ENCODE measurements at regions not wholly inside any gene's neighbourhood (a gene's known extent, or its start where the extent isn't known, plus 50 kb on each side); places are given as distances from the start of the nearest gene placed in this dataset.

DNA sequence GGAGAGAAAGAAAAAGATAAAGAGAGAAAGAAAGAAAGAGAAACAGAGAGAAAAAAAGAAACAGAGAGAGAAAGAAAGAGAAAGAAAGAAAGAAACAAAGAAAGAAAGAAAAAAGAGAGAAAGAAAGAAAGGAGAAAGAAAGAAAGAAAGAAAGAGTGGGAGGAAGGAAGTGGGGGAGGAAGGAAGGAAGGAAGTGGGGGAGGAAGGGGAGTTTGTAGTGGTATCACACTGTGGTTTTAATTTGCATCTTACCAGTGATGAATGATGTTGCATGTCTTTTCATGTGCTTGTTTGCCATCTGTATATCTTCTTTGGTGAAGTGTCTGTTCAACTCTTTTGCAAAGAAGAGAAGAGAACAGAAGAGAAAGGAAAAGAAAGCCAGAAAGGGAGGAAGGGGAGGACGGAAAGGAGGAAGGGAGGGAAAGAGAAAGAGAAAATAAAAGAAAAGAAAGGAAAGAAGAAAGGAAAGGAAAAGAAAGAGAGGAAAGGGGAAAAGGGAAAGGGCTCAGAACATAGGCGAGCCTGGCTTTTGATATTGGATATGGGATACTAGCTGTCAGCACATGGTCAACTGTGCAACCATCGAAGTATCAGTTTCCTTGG, 79.2 kb upstream of the FRMD4A start:
- TF ChIP-seq, protein P1, sequence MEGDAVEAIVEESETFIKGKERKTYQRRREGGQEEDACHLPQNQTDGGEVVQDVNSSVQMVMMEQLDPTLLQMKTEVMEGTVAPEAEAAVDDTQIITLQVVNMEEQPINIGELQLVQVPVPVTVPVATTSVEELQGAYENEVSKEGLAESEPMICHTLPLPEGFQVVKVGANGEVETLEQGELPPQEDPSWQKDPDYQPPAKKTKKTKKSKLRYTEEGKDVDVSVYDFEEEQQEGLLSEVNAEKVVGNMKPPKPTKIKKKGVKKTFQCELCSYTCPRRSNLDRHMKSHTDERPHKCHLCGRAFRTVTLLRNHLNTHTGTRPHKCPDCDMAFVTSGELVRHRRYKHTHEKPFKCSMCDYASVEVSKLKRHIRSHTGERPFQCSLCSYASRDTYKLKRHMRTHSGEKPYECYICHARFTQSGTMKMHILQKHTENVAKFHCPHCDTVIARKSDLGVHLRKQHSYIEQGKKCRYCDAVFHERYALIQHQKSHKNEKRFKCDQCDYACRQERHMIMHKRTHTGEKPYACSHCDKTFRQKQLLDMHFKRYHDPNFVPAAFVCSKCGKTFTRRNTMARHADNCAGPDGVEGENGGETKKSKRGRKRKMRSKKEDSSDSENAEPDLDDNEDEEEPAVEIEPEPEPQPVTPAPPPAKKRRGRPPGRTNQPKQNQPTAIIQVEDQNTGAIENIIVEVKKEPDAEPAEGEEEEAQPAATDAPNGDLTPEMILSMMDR (IDR thresholded peaks at IDR 0.05; ENCODE audit: low read depth, low read length), result no peak
- no peak for DNase-seq (ENCODE audit: low read depth in 1 of 2, low spot score in 1 of 2)
- no peaks in the 10 kb centered on the region for H3K27me3 ChIP-seq
- no peaks in the 10 kb centered on the region for H3K4me1 ChIP-seq (ENCODE audit: low read depth)
- H3K4me3 ChIP-seq, result no peak overlapping the region
- H3K27ac ChIP-seq, result no peak overlapping the region
- no peaks in the 10 kb centered on the region for H3K9me3 ChIP-seq (ENCODE audit: low read depth)
- no peaks in the 10 kb centered on the region for H3K36me3 ChIP-seq

GRCh38 chr10:14409247-14409646, 78.5 kb upstream of the FRMD4A start:
- no peak overlapping the region for H3K27ac ChIP-seq
- no peaks in the 10 kb centered on the region for H3K27me3 ChIP-seq
- H3K9me3 ChIP-seq (ENCODE audit: low read depth), result no peaks in the 10 kb centered on the region
- no peaks in the 10 kb centered on the region for H3K4me1 ChIP-seq (ENCODE audit: low read depth)
- H3K36me3 ChIP-seq, result no peaks in the 10 kb centered on the region
- TF ChIP-seq, protein P1 (IDR thresholded peaks at IDR 0.05; ENCODE audit: low read depth, low read length), result no peak
- H3K4me3 ChIP-seq, result no peak overlapping the region
- DNase-seq (ENCODE audit: low read depth in 1 of 2, low spot score in 1 of 2), result no peak

- no peak overlapping the region for H3K4me3 ChIP-seq
- DNase-seq (ENCODE audit: low read depth in 1 of 2, low spot score in 1 of 2), result no peak
- no peaks in the 10 kb centered on the region for H3K36me3 ChIP-seq
- H3K4me1 ChIP-seq (ENCODE audit: low read depth), result no peaks in the 10 kb centered on the region
- TF ChIP-seq, protein P1 (IDR thresholded peaks at IDR 0.05; ENCODE audit: low read depth, low read length), result no peak
- no peak overlapping the region for H3K27ac ChIP-seq
- no peaks in the 10 kb centered on the region for H3K9me3 ChIP-seq (ENCODE audit: low read depth)
- H3K27me3 ChIP-seq, result no peaks in the 10 kb centered on the region
Observed at GRCh38 chr10:14408139-14408538, 77.4 kb upstream of the FRMD4A start.

DNA sequence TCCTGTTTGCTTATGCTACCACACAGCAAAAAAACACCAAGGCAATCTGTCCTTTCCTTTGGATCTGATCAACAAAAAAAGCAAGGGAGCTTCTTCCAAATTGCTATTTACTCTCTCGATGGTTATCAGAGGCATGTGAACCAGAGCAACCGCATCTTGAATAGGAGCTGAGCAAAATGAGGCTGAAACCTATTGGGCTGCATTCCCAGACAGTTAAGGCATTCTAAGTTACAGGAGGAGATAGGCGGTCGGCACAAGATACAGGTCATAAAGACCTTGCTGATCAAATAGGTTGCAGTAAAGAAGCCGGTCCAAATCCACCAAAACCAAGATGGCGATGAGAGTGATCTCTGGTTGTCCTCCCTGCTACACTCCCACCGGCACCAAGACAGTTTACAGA, 76.8 kb upstream of the FRMD4A start:
- Histone ChIP-seq H3K4me1 (ENCODE audit: low read depth) (no peaks in the 10 kb centered on the region), H3K36me3 (no peaks in the 10 kb centered on the region), H3K4me3 (no peak overlapping the region), H3K27me3 (no peaks in the 10 kb centered on the region), H3K9me3 (ENCODE audit: low read depth) (no peaks in the 10 kb centered on the region), H3K27ac (no peak overlapping the region)
- DNase-seq (ENCODE audit: low read depth in 1 of 2, low spot score in 1 of 2), result no peak
- TF ChIP-seq, protein P1 (IDR thresholded peaks at IDR 0.05; ENCODE audit: low read depth, low read length), result no peak

- no peak overlapping the region for H3K4me3 ChIP-seq
- no peaks in the 10 kb centered on the region for H3K27me3 ChIP-seq
- DNase-seq (ENCODE audit: low read depth in 1 of 2, low spot score in 1 of 2), result peak in 1 of 2 donors; percentile 92
- no peaks in the 10 kb centered on the region for H3K36me3 ChIP-seq
- TF ChIP-seq, protein P1 (IDR thresholded peaks at IDR 0.05; ENCODE audit: low read depth, low read length), result no peak
- no peaks in the 10 kb centered on the region for H3K4me1 ChIP-seq (ENCODE audit: low read depth)
- H3K27ac ChIP-seq, result no peak overlapping the region
- no peaks in the 10 kb centered on the region for H3K9me3 ChIP-seq (ENCODE audit: low read depth)
Observed at GRCh38 chr10:14405076-14406065, 74.6 kb upstream of the FRMD4A start.
